Smooth muscle cell (in vitro differentiated cells): ENCODE measurements at regions not wholly inside any gene's neighbourhood (a gene's known extent, or its start where the extent isn't known, plus 50 kb on each side); places are given as distances from the start of the nearest gene placed in this dataset.

Experiments used
- DNase-seq: peaks from one replicate; lab custom pipeline; 2025; ENCODE audit not compliant: unreplicated experiment; lab: John Stamatoyannopoulos, UW
- H2AFZ ChIP-seq: fragments of 200-600 bp; sonication (generic); 2 replicates; pipeline ENCODE4 v1.6.0; 2016; ENCODE audit warnings: antibody characterized with exemption, low read depth, mild to moderate bottlenecking
- H3F3A ChIP-seq: fragments of 200-600 bp; sonication (generic); 2 replicates; pipeline ENCODE4 v1.6.0; 2017; ENCODE audit warnings: antibody characterized with exemption, low read depth
- H3K27ac ChIP-seq: fragments of 200-600 bp; sonication (generic); 2 replicates; pipeline ENCODE4 v1.5.1; 2016; ENCODE audit warnings: low read depth, mild to moderate bottlenecking
- H3K27me3 ChIP-seq: fragments of 200-600 bp; sonication (generic); 2 replicates; pipeline ENCODE4 v1.6.1; 2016; ENCODE audit warnings: low read depth, mild to moderate bottlenecking
- H3K36me3 ChIP-seq: fragments of 200-600 bp; sonication (generic); 2 replicates; pipeline ENCODE4 v1.5.1; 2016; ENCODE audit warnings: low read depth
- H3K4me1 ChIP-seq: fragments of 200-600 bp; sonication (generic); 2 replicates; pipeline ENCODE4 v1.5.1; 2016; ENCODE audit warnings: low read depth
- H3K4me2 ChIP-seq: fragments of 200-600 bp; sonication (generic); 2 replicates; pipeline ENCODE4 v1.6.0; 2016; ENCODE audit warnings: mild to moderate bottlenecking
- H3K4me3 ChIP-seq: fragments of 200-600 bp; sonication (generic); 2 replicates; pipeline ENCODE4 v1.5.1; 2016; ENCODE audit warnings: mild to moderate bottlenecking
- H3K79me2 ChIP-seq: fragments of 200-600 bp; sonication (generic); 2 replicates; pipeline ENCODE4 v1.6.0; 2016; ENCODE audit warnings: low read depth, mild to moderate bottlenecking
- H3K9ac ChIP-seq: fragments of 200-600 bp; sonication (generic); 2 replicates; pipeline ENCODE4 v1.6.0; 2016; ENCODE audit warnings: low read depth
- H3K9me3 ChIP-seq: fragments of 200-600 bp; sonication (generic); replicated peaks from 2 replicates; pipeline ENCODE4 v1.5.1; 2016; ENCODE audit warnings: low read depth
- H4K20me1 ChIP-seq: fragments of 200-600 bp; sonication (generic); 2 replicates; pipeline ENCODE4 v1.6.0; 2016; ENCODE audit warnings: low read depth
- WGBS: methylation state at CpG from one replicate; pipeline ENCODE4 v1.1.7; 2016; ENCODE audit warnings: low lambda C conversion rate; 5-methylcytosine and 5-hydroxymethylcytosine counted together
- TF ChIP-seq, protein P1 (sequence below): fragments of 200-600 bp; sonication (generic); IDR thresholded peaks from 2 replicates; pipeline ENCODE4 v1.5.1; 2017; ENCODE audit warnings: borderline replicate concordance, mild to moderate bottlenecking, antibody characterized with exemption; ENCODE audit not compliant: insufficient read depth, poor library complexity, severe bottlenecking

DNA sequence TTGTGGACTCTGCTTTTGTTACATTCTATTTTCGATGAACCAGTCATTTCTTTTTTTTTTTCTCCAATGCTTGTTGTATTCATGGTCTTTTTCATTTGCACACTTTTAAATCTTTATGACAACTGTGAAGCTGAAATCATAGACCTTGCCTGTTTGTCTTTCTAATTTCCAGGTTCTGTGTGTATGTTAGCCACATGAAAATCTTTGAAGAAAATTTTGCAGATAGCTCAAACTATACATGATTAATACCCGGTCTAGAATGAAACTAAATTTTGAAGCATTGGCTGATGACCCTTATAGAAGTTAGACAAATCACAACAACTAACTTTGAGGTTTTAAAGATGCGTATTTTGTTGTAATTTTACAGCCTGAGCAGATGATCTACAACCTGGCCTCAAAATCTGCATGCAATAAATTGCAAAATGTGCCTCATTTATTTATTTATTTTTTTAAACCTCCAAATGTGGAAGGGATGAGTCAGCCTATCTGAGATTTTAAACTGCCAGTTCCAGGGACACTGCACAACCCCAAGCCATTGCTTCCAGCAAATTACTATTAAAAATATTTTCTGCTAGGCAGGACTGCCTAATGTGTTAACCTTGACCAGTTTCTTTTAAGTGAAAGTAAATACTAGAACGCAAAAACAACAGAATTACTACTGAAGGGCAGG, 96.3 kb upstream of the NAV3 start:
- DNase-seq: no peak
- H3K4me1 ChIP-seq: no peaks in the 10 kb centered on the region
- peak overlapping the region; percentile 13 for H3K4me2 ChIP-seq
- H3K36me3 ChIP-seq: no peaks in the 10 kb centered on the region
- TF ChIP-seq, protein P1, sequence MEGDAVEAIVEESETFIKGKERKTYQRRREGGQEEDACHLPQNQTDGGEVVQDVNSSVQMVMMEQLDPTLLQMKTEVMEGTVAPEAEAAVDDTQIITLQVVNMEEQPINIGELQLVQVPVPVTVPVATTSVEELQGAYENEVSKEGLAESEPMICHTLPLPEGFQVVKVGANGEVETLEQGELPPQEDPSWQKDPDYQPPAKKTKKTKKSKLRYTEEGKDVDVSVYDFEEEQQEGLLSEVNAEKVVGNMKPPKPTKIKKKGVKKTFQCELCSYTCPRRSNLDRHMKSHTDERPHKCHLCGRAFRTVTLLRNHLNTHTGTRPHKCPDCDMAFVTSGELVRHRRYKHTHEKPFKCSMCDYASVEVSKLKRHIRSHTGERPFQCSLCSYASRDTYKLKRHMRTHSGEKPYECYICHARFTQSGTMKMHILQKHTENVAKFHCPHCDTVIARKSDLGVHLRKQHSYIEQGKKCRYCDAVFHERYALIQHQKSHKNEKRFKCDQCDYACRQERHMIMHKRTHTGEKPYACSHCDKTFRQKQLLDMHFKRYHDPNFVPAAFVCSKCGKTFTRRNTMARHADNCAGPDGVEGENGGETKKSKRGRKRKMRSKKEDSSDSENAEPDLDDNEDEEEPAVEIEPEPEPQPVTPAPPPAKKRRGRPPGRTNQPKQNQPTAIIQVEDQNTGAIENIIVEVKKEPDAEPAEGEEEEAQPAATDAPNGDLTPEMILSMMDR: no peak
- H3K9me3 ChIP-seq: no peaks in the 10 kb centered on the region
- no peak overlapping the region for H3K9ac ChIP-seq
- H3K27me3 ChIP-seq: no peaks in the 10 kb centered on the region
- H4K20me1 ChIP-seq: no peaks in the 10 kb centered on the region
- H2AFZ ChIP-seq: no peak overlapping the region
- H3K79me2 ChIP-seq: no peaks in the 10 kb centered on the region
- no peaks in the 10 kb centered on the region for H3F3A ChIP-seq
- no peak overlapping the region for H3K4me3 ChIP-seq
- H3K27ac ChIP-seq: no peak overlapping the region
- 65% methylated on average over 4 of the region's 4 CpGs for WGBS

DNA sequence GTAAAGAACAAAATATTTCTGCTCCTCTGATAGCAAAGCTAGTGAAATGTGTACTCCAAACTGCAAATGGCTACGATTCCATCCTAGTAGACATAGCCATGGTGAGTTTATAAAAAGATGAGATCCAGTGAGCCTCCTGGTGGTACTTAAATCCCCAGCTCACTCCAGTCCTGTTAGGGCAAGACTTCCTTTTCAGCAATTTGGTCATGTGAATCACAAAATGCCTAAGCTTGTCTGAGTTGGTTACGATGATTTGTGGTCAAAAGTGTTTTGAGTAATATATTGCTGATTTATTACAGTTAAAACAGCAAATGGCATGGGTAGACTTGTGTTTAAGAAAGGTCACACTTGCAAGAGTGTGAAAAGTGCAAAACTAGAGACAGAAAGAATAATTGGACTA, 102.7 kb upstream of the NAV3 start:
- no peak overlapping the region for H3K4me2 ChIP-seq
- no peak for DNase-seq
- no peak overlapping the region for H3K27ac ChIP-seq
- no peaks in the 10 kb centered on the region for H4K20me1 ChIP-seq
- no peaks in the 10 kb centered on the region for H3K9me3 ChIP-seq
- H3K9ac ChIP-seq: no peak overlapping the region
- H3K79me2 ChIP-seq: no peaks in the 10 kb centered on the region
- H3K27me3 ChIP-seq: no peaks in the 10 kb centered on the region
- TF ChIP-seq, protein P1: no peak
- no peaks in the 10 kb centered on the region for H3K36me3 ChIP-seq
- H3F3A ChIP-seq: peaks cover 11% of the 10 kb centered on the region
- peaks cover 18% of the 10 kb centered on the region for H3K4me1 ChIP-seq
- WGBS: 66% methylated on average over 2 of the region's 2 CpGs
- H2AFZ ChIP-seq: no peak overlapping the region
- H3K4me3 ChIP-seq: no peak overlapping the region

DNA sequence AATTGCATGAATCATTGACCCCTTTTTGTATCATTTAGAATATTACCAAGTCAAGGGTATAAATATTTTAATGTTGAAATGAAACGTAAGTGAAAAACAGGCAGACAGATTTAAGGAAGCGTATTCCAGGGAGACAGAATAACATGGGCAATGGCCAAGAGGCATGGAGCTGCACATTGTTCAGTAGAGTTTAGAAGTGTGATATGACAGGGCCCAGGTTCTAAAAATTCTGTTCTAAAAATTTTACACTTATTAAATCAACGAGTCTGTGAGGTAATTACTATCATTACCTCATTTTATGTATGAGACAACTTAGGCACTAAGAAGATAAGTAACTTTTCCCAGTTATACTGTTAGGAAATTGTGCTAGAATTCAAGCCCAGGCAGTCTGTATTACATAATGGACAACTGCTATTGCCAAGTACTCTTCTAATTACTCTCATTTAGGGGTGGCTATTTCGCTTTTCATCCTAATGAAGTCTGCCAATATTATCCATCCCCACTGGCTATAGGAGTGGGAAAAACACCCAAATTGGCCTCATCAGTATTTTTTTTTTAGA, 103.2 kb upstream of the NAV3 start:
- WGBS: 82% methylated on average over 4 of the region's 4 CpGs
- Histone ChIP-seq H3K36me3 (no peaks in the 10 kb centered on the region), H3K9me3 (no peaks in the 10 kb centered on the region), H3K4me2 (no peak overlapping the region), H3K4me1 (peaks cover 18% of the 10 kb centered on the region), H2AFZ (no peak overlapping the region), H3K4me3 (no peak overlapping the region), H3K27ac (no peak overlapping the region), H4K20me1 (no peaks in the 10 kb centered on the region), H3F3A (peaks cover 11% of the 10 kb centered on the region), H3K79me2 (no peaks in the 10 kb centered on the region), H3K9ac (no peak overlapping the region), H3K27me3 (no peaks in the 10 kb centered on the region)
- no peak for DNase-seq
- TF ChIP-seq, protein P1: no peak

DNA sequence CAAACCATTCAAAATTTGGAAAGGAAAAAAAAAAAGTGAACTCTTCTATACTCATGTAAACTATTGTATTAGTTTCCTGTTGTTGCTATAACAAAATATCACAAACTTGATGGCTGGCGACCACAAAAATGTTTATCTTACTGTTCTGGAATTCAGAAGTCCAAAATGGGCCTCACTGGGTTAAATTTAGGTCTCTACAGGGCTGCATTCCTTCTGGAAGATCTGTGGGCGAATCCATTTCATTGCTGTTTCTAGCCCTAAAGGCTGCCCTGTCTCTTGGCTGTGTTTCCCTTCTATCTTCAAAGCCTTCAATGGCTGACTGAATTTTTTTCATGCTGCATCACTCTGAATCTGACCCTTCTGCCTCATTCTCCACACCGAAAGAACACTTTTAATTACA, 105.1 kb upstream of the NAV3 start:
- Histone ChIP-seq H3K27ac (peak overlapping the region; percentile 94), H3K4me2 (peak overlapping the region; percentile 66), H3K79me2 (no peaks in the 10 kb centered on the region), H3F3A (peaks cover 11% of the 10 kb centered on the region), H2AFZ (peak overlapping the region; percentile 67), H3K9ac (peak overlapping the region; percentile 44), H3K9me3 (no peaks in the 10 kb centered on the region), H3K27me3 (no peaks in the 10 kb centered on the region), H3K36me3 (no peaks in the 10 kb centered on the region), H3K4me1 (peaks cover 18% of the 10 kb centered on the region), H3K4me3 (no peak overlapping the region), H4K20me1 (no peaks in the 10 kb centered on the region)
- DNase-seq: no peak
- 27% methylated on average over 3 of the region's 3 CpGs for WGBS
- TF ChIP-seq, protein P1: no peak
